ENCODE measurements at regions not wholly inside any gene's neighbourhood (a gene's known extent, or its start where the extent isn't known, plus 50 kb on each side); places are given as distances from the start of the nearest gene placed in this dataset.

DNA sequence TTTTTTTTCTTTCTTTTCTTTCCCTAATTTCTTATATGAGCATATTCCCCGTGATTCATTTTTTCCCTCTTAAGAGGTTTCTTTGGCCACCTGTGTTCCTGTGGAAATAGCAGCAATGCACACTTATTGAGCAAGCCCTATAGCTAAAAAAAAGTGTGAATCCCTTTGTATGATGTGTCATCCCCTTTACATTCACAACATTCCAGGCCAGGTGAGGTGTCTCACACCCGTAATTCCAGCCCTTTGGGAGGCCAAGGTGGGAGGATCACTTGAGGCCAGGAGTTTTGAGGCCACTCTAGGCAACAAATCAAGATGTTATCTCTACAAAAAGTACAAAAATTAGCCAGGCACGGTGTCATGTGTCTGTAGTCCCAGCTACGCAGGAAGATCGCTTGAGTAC, 700.4 kb upstream of the TBX3 start (continued):
- TF ChIP-seq, protein P1, sequence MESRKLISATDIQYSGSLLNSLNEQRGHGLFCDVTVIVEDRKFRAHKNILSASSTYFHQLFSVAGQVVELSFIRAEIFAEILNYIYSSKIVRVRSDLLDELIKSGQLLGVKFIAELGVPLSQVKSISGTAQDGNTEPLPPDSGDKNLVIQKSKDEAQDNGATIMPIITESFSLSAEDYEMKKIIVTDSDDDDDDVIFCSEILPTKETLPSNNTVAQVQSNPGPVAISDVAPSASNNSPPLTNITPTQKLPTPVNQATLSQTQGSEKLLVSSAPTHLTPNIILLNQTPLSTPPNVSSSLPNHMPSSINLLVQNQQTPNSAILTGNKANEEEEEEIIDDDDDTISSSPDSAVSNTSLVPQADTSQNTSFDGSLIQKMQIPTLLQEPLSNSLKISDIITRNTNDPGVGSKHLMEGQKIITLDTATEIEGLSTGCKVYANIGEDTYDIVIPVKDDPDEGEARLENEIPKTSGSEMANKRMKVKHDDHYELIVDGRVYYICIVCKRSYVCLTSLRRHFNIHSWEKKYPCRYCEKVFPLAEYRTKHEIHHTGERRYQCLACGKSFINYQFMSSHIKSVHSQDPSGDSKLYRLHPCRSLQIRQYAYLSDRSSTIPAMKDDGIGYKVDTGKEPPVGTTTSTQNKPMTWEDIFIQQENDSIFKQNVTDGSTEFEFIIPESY (IDR thresholded peaks at IDR 0.05; ENCODE audit: extremely low read depth, insufficient replicate concordance, low read length) = no peak
- no peak for TF ChIP-seq CEBPB (IDR thresholded peaks at IDR 0.05; ENCODE audit: low read depth)
- no peak for TF ChIP-seq TCF7L2 (IDR thresholded peaks at IDR 0.05; ENCODE audit: borderline replicate concordance, extremely low read depth, insufficient read depth, insufficient read length)
- no peak for TF ChIP-seq YY1 (IDR thresholded peaks at IDR 0.05; ENCODE audit: extremely low read depth, insufficient replicate concordance, low read depth, low read length)
- TF ChIP-seq, protein P2, sequence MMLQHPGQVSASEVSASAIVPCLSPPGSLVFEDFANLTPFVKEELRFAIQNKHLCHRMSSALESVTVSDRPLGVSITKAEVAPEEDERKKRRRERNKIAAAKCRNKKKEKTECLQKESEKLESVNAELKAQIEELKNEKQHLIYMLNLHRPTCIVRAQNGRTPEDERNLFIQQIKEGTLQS (IDR thresholded peaks at IDR 0.05) = no peak
- TF ChIP-seq SIN3A (IDR thresholded peaks at IDR 0.05; ENCODE audit: low read depth) = no peak
- no peak for TF ChIP-seq ELF1 (IDR thresholded peaks at IDR 0.05; ENCODE audit: borderline replicate concordance, low read depth)

DNA sequence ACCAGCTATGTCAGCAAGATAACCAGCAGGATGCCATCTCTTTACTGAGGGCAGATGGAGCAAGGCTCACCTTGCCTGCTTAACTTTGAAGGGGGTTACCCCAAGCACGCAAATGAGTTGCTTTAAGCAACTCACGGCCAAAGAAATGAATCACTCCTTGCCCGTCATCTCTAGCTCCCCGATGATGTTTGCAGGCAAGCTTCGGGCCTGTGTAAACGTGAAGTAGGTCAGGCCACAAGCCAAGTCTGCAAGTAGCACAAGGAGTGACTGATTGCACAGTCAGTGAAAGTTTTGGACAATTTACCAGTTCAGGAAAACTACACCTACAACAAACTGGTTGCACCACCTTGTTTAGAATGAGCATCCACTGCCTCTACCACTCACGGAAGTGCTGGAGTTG, 699.7 kb upstream of the TBX3 start:
- no peak overlapping the region for H3K9ac ChIP-seq (ENCODE audit: low read length)
- no peaks in the 10 kb centered on the region; the same call in 1 of the 2 replicates for H3K27me3 ChIP-seq (ENCODE audit: insufficient read depth, low read length)
- peaks cover 0 to 3% of the 10 kb centered on the region in 2 experiments; a peak in 1 of 4 replicates for H3K4me1 ChIP-seq (ENCODE audit: control insufficient read depth in 1 of 2, insufficient read depth in 2 of 2, low read length in 2 of 2)
- ChIA-PET POLR2A (no interaction called here), CTCF (no interaction called here), RAD21 (ENCODE audit: low non-redundant PET in 1 of 2, low total read pairs in 2 of 2, uncharacterized antibody in 2 of 2, unreplicated experiment in 2 of 2) (no interaction called here)
- H3K4me2 ChIP-seq (ENCODE audit: low read length) = no peak overlapping the region
- H3K27ac ChIP-seq (ENCODE audit: low read depth, low read length) = no peak overlapping the region
- DNase-seq (ENCODE audit: low read depth, low spot score) (no peak), ATAC-seq (no peak)
- no peaks in the 10 kb centered on the region for H3K9me3 ChIP-seq (ENCODE audit: control insufficient read depth in 1 of 2, insufficient read depth in 1 of 2, low read depth in 1 of 2, low read length in 2 of 2)
- H2AFZ ChIP-seq (ENCODE audit: low read depth, low read length, poor library complexity, severe bottlenecking) = no peak overlapping the region
- no peak overlapping the region for H3K4me3 ChIP-seq (replicated peaks in 1 of 2; ENCODE audit: low read depth in 1 of 2, low read length in 2 of 2)
- H4K20me1 ChIP-seq (ENCODE audit: insufficient read depth) = no peaks in the 10 kb centered on the region
- no peaks in the 10 kb centered on the region for H3K9me2 ChIP-seq (ENCODE audit: insufficient read depth)
- TF ChIP-seq POLR2AphosphoS5 (IDR thresholded peaks at IDR 0.05; ENCODE audit: low read depth, low read length) = no peak
- TF ChIP-seq, protein P3, sequence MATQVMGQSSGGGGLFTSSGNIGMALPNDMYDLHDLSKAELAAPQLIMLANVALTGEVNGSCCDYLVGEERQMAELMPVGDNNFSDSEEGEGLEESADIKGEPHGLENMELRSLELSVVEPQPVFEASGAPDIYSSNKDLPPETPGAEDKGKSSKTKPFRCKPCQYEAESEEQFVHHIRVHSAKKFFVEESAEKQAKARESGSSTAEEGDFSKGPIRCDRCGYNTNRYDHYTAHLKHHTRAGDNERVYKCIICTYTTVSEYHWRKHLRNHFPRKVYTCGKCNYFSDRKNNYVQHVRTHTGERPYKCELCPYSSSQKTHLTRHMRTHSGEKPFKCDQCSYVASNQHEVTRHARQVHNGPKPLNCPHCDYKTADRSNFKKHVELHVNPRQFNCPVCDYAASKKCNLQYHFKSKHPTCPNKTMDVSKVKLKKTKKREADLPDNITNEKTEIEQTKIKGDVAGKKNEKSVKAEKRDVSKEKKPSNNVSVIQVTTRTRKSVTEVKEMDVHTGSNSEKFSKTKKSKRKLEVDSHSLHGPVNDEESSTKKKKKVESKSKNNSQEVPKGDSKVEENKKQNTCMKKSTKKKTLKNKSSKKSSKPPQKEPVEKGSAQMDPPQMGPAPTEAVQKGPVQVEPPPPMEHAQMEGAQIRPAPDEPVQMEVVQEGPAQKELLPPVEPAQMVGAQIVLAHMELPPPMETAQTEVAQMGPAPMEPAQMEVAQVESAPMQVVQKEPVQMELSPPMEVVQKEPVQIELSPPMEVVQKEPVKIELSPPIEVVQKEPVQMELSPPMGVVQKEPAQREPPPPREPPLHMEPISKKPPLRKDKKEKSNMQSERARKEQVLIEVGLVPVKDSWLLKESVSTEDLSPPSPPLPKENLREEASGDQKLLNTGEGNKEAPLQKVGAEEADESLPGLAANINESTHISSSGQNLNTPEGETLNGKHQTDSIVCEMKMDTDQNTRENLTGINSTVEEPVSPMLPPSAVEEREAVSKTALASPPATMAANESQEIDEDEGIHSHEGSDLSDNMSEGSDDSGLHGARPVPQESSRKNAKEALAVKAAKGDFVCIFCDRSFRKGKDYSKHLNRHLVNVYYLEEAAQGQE (IDR thresholded peaks at IDR 0.05; ENCODE audit: low read depth) = no peak
- H3K36me3 ChIP-seq (ENCODE audit: control insufficient read depth in 1 of 2, insufficient read depth in 2 of 2, low read length in 2 of 2) = no peaks in the 10 kb centered on the region
- no TSS peak for BruUV-seq (replicated peaks)
- H3K79me2 ChIP-seq (ENCODE audit: insufficient read depth, low read length) = no peaks in the 10 kb centered on the region
- intact Hi-C loops (cut with micrococcal nuclease) = no loop called here

All from HCT116 (cell line).